Lung (tissue), 11 donors: ENCODE measurements at regions not wholly inside any gene's neighbourhood (a gene's known extent, or its start where the extent isn't known, plus 50 kb on each side); places are given as distances from the start of the nearest gene placed in this dataset.

Experiments
- ATAC-seq: fragments of 200-7000 bp; cut with Tn5 transposase; one replicate; pipeline ENCODE4 v1.9.1; 2020; ENCODE audit warnings: moderate number of reproducible peaks; ENCODE audit not compliant: insufficient read depth, low FRiP score
- DNase-seq, 3 donors: peaks; one replicate each; pipeline ENCODE4 v3.0.0-alpha.2; 2013 to 2017
- H3K27ac ChIP-seq, 2 donors: one replicate each; pipeline ENCODE4 v1.5.1; 2013; ENCODE audit warnings: mild to moderate bottlenecking in 2 of 2, moderate library complexity in 2 of 2, control low read depth in 1 of 2, inconsistent platforms in 1 of 2, low read depth in 1 of 2, low read length in 1 of 2
- H3K27me3 ChIP-seq, 3 donors: one replicate each; pipeline ENCODE4 v1.5.1; 2013; ENCODE audit warnings: low read length in 2 of 3; ENCODE audit not compliant: control insufficient read depth in 3 of 3, insufficient read depth in 3 of 3
- H3K36me3 ChIP-seq, 4 donors: one replicate each; pipeline ENCODE4 v1.5.1; 2013; ENCODE audit warnings: low read length in 4 of 4, mild to moderate bottlenecking in 1 of 4, moderate library complexity in 1 of 4; ENCODE audit not compliant: control insufficient read depth in 4 of 4, insufficient read depth in 4 of 4
- H3K4me1 ChIP-seq, 5 donors: one replicate each; pipeline ENCODE4 v1.5.1; 2013; ENCODE audit warnings: low read length in 5 of 5, mild to moderate bottlenecking in 2 of 5, moderate library complexity in 1 of 5; ENCODE audit not compliant: control insufficient read depth in 5 of 5, insufficient read depth in 5 of 5
- H3K4me3 ChIP-seq: one replicate; pipeline ENCODE4 v1.5.1; 2013; ENCODE audit warnings: mild to moderate bottlenecking, control low read depth, moderate library complexity
- H3K9ac ChIP-seq, 2 donors: one replicate each; pipeline ENCODE4 v1.5.1; 2013; ENCODE audit warnings: low read length in 2 of 2, control low read depth in 1 of 2; ENCODE audit not compliant: insufficient read depth in 1 of 2
- H3K9me3 ChIP-seq, 4 donors: one replicate each; pipeline ENCODE4 v1.5.1; 2013; ENCODE audit warnings: low read length in 3 of 4, mild to moderate bottlenecking in 1 of 4, moderate library complexity in 1 of 4; ENCODE audit not compliant: control insufficient read depth in 4 of 4, insufficient read depth in 3 of 4
- WGBS, 2 donors: extraction: QIAGEN DNeasy Blood & Tissue Kit; methylation state at CpG; one replicate each; pipeline ENCODE4 v1.1.7; 2013; 5-methylcytosine and 5-hydroxymethylcytosine counted together
- TF ChIP-seq, protein P1 (sequence below): IDR thresholded peaks from 2 replicates; pipeline ENCODE4 v1.5.1; 2012; ENCODE audit warnings: mild to moderate bottlenecking; ENCODE audit errors: control extremely low read depth, extremely low read depth
- donor health status: control.
- donor health status: control.
- donor health status: Bipolar disorder and iron deficiency.
- donor health status: healthy.
- donor health status: DM: yes; HTN: yes; CAD: no.

DNA sequence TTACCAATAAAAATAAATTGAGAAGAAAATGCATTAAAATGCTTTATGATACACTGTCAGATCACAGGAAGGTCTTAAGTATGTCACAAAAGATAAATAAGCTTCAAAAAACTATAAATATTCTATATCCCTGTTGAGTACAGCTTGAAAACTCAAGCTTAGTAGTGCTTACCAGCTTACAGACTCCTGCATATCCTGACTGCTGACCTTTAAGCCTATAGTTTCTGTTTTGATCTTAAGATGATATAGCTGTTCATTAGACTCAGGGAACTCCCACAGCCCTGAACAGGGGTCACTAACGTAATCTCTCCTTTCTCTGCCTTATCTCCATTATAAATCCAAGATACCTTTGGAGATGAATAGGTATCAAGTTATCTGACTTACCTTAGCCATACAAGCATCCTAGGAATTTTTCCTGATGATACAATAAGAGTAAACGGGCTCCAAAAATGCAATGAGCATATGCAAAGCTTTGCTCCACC, 93.7 kb upstream of the RBBP8 start:
- WGBS, 2 donors, result 74 to 78% methylated on average over 2 of the region's 2 CpGs
- no peaks in the 10 kb centered on the region for H3K36me3 ChIP-seq
- no peak overlapping the region for H3K9ac ChIP-seq
- H3K4me1 ChIP-seq, result peaks cover 0 to 4% (median 0%) of the 10 kb centered on the region in 5 donors
- TF ChIP-seq, protein P1, sequence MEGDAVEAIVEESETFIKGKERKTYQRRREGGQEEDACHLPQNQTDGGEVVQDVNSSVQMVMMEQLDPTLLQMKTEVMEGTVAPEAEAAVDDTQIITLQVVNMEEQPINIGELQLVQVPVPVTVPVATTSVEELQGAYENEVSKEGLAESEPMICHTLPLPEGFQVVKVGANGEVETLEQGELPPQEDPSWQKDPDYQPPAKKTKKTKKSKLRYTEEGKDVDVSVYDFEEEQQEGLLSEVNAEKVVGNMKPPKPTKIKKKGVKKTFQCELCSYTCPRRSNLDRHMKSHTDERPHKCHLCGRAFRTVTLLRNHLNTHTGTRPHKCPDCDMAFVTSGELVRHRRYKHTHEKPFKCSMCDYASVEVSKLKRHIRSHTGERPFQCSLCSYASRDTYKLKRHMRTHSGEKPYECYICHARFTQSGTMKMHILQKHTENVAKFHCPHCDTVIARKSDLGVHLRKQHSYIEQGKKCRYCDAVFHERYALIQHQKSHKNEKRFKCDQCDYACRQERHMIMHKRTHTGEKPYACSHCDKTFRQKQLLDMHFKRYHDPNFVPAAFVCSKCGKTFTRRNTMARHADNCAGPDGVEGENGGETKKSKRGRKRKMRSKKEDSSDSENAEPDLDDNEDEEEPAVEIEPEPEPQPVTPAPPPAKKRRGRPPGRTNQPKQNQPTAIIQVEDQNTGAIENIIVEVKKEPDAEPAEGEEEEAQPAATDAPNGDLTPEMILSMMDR, result no peak
- no peak overlapping the region for H3K27ac ChIP-seq
- no peak for DNase-seq
- no peak for ATAC-seq
- H3K4me3 ChIP-seq, result no peak overlapping the region
- no peaks in the 10 kb centered on the region for H3K9me3 ChIP-seq
- H3K27me3 ChIP-seq, result no peaks in the 10 kb centered on the region

GRCh38 chr18:22840606-22841144, 92.5 kb upstream of the RBBP8 start:
- TF ChIP-seq, protein P1, result no peak
- Histone ChIP-seq H3K9me3 (no peaks in the 10 kb centered on the region), H3K27me3 (no peaks in the 10 kb centered on the region), H3K27ac (no peak overlapping the region), H3K4me1 (peaks cover 0 to 4% (median 0%) of the 10 kb centered on the region in 5 donors), H3K36me3 (no peaks in the 10 kb centered on the region), H3K9ac (no peak overlapping the region), H3K4me3 (no peak overlapping the region)
- 87 to 92% methylated on average over 3 of the region's 3 CpGs for WGBS, 2 donors
- ATAC-seq (no peak), DNase-seq (no peak)

GRCh38 chr18:22841840-22842239, 91.3 kb upstream of the RBBP8 start:
- Histone ChIP-seq H3K27me3 (no peaks in the 10 kb centered on the region), H3K36me3 (no peaks in the 10 kb centered on the region), H3K9me3 (no peaks in the 10 kb centered on the region), H3K4me3 (no peak overlapping the region), H3K9ac (no peak overlapping the region), H3K4me1 (peaks cover 0 to 4% (median 0%) of the 10 kb centered on the region in 5 donors), H3K27ac (no peak overlapping the region)
- ATAC-seq (no peak), DNase-seq (peak in 2 of 3 donors; percentile 10 to 58)
- WGBS, 2 donors, result 73 to 83% methylated on average over 2 of the region's 2 CpGs
- TF ChIP-seq, protein P1, result no peak

- Histone ChIP-seq H3K4me1 (peaks cover 0 to 4% (median 0%) of the 10 kb centered on the region in 5 donors), H3K36me3 (no peaks in the 10 kb centered on the region), H3K27ac (no peak overlapping the region), H3K4me3 (no peak overlapping the region), H3K9ac (no peak overlapping the region), H3K27me3 (no peaks in the 10 kb centered on the region), H3K9me3 (no peaks in the 10 kb centered on the region)
- DNase-seq, result no peak
- TF ChIP-seq, protein P1, result no peak
- WGBS, 2 donors, result 90 to 91% methylated on average over 2 of the region's 2 CpGs
- ATAC-seq, result no peak
Observed at GRCh38 chr18:22844190-22844589, 88.9 kb upstream of the RBBP8 start.
